ENCODE measurements at regions not wholly inside any gene's neighbourhood (a gene's known extent, or its start where the extent isn't known, plus 50 kb on each side); places are given as distances from the start of the nearest gene placed in this dataset.
"Not testable (repeated sequence)": the region's sequence is repeated elsewhere in the genome, so short reads cannot be mapped to it uniquely, and the experiment has no call there.

DNA sequence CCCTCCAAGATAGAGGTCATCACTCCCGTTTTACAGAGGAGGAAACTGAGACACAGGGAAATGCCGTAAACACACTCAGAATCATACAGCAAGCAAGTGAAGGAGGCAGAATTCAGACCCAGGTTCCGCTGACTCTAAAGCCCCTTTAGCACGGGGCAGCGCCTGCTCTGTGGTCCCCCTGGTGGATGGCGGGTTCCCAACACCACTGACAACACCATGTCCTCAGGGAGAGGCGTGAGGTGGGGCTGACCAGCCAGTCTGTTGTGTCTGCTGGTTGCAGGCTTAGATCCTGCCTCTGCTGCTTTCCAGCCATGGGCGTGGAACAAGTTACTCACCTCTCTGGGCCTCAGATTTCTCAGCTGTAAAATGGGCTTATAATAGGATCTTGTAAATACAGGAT lies 617.3 kb downstream of the MATN1 start:
- peak; percentile 47 to 49 for DNase-seq
- TF ChIP-seq POLR2A (IDR thresholded peaks at IDR 0.05; ENCODE audit: low read length) (no peak), GATA1 (IDR thresholded peaks at IDR 0.05; ENCODE audit: low read depth, low read length) (no peak)

DNA sequence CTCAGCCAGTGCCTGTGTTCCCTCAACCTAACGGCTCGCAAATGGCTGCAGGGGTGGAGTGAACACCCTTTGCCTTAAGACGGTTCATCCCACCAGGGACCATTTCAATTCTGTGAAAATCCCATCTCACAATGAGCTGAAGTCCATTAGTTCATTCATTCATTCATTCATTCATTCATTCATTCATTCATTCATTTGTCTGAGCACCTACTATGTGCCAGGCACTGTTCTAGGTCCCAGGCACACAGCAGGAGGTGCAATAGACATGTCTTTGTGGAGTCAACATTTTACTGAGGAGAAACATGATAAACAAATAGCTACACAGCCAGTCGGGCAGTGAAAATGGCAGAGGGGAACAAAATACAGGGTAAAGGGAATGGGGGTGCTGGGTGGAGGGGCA lies 618.8 kb downstream of the MATN1 start:
- TF ChIP-seq GATA1 (IDR thresholded peaks at IDR 0.05; ENCODE audit: low read depth, low read length) = no peak
- no peak for TF ChIP-seq POLR2A (IDR thresholded peaks at IDR 0.05; ENCODE audit: low read length)
- no peak for DNase-seq

DNA sequence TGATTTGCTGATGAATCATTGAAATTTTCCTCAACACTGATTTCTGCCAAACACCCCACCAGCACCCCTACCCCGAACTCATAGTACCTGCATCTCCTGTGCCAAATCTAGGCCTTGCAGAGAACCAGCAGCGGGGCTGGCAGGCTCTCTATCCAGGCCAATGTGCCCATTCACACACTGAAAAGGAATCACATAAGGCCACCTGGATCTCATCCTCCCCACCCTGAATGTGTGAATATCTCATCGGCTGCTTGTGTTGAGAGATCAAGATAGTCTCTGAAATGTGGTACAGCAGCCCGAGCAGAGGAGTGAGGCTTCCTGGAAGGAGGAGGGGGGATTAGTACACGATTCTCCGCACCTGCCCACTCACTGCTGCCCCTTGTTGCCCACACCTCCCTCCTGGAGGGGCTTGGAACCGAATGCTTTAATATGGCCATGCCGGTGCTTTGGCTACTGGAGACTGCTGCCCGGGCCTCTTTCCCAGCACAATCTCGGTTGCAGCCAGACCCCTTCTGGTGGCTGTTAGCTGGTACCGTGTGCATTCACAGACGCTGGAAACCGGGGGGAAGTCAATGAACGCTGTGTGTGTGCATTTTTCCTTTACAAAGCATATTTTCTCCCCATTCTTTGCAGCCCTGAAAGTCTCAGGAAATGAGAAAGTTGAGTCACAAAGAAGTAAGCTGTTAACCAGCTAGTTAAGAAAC lies 619.5 kb downstream of the MATN1 start:
- no peak for DNase-seq
- TF ChIP-seq GATA1 (IDR thresholded peaks at IDR 0.05; ENCODE audit: low read depth, low read length) = no peak

DNA sequence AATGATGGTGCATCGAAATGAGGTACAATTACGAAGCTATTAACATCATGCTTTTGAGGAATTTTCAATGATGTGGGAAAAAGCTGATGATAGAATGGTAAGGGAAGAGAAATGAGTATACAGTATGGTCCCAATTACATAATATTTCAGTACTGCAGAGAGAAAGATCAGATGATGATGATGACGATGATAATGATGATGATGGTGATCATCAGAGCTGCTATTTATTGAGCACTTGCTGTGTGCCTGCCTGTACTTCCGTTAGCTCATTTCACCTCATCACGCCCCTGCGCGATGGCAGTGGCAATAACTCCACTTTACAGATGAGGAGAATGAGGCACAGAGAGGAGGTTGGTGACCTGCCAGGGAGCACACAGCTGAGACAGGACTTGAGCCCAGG lies 620.8 kb downstream of the MATN1 start:
- DNase-seq = no peak
- no peak for TF ChIP-seq POLR2A (IDR thresholded peaks at IDR 0.05; ENCODE audit: low read length)
- TF ChIP-seq GATA1 (IDR thresholded peaks at IDR 0.05; ENCODE audit: low read depth, low read length) = no peak

DNA sequence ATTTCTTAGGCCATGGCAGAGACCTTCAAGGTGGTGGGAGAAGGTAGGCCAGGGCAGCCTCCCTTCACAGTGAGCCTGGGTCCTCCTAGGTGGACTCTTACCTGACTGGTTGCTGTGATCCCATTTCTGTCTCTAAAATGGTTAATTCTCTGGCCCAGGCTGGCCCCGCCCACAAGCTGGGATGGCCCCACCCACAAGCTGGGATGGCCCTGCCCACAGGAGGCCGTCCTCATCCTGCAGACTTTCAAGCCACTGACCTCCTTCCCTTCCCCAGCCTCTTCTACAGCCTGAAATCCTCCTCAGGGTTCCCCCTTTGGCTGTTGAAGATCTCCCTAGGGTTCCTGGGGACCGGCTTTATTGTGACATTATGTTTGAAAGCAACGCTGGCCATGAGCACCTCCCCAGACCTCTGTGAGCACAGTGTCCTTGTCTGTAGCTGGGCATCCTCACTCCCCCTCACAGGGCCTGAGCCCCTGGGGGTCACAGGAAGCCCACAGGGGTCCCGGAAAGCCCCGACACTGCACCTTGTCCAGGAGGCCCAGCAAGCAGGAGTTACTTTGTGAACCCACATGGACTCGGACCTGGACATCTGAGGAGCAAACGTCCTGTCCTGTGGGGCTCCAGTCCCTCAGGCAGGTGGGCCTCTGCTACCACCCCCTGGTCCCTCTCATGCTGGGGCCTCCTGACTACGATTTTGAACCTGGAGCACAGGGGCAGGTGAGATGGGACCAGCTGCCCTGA lies 621.7 kb downstream of the MATN1 start:
- TF ChIP-seq GATA1 (IDR thresholded peaks at IDR 0.05; ENCODE audit: low read depth, low read length) = no peak
- TF ChIP-seq POLR2A (IDR thresholded peaks at IDR 0.05; ENCODE audit: low read length) = no peak
- DNase-seq = no peak

DNA sequence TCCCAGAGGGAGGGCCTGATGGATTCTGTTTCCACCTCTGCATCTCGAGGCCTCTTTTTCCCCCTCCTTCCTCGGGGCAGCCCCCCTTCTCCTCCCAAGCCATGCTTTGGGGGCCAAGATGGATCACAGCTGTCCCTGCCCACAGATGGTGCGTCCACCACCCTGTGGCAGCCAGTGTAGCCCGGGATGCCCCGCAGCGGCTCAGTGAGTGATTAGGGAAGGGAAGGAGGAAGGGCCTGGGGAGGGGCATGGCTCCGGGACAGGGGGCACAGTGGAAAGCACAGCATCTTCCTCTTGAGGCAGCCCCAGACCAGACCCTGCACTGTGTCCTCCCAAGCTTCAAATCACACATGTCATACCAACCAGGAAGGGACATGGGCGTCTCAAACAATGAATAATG lies 622.4 kb downstream of the MATN1 start:
- TF ChIP-seq POLR2A (IDR thresholded peaks at IDR 0.05; ENCODE audit: low read length) (no peak), GATA1 (IDR thresholded peaks at IDR 0.05; ENCODE audit: low read depth, low read length) (no peak)
- no peak for DNase-seq

DNA sequence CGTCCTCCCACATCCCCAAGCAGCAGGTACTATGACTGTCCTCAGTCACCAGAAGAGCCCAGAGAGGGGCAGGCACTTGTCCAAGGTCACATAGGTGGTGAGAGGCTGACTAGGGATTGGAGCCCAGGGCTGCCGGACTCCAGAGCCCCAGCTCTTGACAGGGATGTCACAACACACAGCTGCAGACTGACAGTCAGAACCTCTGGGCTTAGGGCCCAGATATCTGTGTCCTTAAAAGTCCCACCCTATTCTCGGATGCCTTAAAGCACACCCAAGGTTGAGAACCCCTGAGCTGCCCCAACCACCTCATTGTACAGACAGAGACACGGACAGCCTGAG lies 622.9 kb downstream of the MATN1 start:
- TF ChIP-seq GATA1 (IDR thresholded peaks at IDR 0.05; ENCODE audit: low read depth, low read length) (no peak), POLR2A (IDR thresholded peaks at IDR 0.05; ENCODE audit: low read length) (no peak)
- DNase-seq = no peak

DNA sequence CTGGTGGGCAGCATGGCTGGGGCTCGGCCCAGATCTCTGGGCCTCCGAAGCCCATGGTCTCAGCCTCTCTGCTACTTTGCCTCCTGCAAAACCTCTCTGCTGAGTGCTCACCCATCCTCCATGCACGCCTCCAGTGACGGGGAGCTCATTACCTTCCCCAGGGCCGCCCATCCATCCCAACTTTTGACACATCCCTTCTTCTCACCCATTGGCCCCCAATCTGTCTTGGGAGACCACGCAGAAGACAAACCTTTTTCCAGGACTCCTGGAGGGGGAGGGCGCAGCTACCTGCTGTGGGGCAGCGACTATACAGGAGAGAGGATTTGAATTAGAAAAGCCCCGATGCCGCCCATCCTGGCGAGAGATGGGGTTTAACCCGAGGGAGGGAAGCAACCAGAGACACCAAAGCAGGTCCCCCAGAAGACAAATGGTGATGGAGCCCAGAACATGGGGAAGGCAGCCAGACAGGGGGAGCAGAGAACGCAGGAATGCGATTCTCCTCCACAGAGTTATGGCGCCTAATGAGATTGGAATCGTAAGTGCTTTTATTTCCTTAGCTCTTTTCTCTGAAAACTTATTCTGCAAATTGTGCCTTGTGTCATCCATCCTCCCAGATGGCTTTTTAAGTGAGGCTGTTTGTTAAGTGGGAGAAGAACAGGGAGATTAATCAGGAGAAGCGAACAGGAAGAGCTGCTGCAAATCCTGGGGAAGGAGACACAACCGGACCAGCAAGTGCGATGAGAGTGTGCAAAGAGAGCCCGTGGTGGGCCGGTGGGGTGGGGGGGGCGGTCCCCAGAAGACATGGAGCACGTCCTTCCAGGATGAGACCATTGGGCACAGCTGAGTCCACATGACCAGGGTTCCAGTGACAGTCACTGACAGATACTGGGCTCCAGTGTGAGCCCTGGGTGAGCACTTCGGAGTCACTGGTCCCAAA lies 623.5 kb downstream of the MATN1 start:
- DNase-seq = no peak
- TF ChIP-seq GATA1 (IDR thresholded peaks at IDR 0.05; ENCODE audit: low read depth, low read length) (no peak), POLR2A (IDR thresholded peaks at IDR 0.05; ENCODE audit: low read length) (no peak)

DNA sequence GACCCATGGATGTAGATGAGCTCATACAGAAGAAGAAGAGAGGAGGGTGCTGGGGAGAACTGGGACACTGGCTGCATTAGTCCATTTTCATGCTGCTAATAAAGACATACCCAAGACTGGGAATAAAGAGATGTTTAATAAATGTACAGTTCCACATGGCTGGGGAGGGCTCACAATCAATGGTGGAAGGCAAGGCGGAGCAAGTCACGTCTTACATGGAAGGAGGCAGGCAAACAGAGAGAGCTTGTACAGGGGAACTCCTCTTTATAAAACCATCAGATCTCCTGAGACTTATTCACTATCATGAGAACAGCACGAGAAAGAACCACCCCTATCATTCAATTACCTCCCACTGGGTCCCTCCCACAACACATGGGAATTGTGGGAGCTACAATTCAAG lies 625.5 kb downstream of the MATN1 start:
- DNase-seq = not testable (repeated sequence)

DNA sequence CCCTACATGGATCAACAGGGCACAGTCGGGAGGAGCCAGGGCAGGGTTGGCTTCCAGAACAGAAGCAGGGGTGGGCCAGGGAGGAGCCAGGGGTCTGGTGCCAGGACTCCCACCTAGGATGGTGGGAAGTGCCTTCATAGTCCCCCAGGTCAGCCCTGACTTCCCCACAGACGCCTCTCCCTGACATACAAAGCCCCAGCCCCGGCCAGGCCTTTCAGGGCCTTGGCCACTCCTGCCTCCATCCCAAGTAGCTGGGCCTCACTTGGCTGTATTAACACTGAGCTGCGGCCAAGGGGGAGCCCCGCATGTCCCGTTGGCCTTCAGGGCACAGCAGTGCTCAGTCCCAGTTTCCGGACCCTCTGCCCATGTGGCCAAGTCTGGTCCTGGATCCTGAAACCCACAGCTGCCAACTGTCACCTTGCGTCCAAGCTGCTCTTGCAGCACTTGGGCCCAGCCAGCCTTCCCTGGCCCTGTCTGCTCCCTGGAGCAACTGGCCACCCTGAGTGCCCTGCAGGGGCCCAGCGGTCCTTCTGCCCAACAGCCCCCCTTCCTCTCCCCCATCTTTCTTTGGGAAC lies 627.8 kb downstream of the MATN1 start:
- no peak for DNase-seq
- no peak for TF ChIP-seq GATA1 (IDR thresholded peaks at IDR 0.05; ENCODE audit: low read depth, low read length)
- TF ChIP-seq POLR2A (IDR thresholded peaks at IDR 0.05; ENCODE audit: low read length) = no peak

DNA sequence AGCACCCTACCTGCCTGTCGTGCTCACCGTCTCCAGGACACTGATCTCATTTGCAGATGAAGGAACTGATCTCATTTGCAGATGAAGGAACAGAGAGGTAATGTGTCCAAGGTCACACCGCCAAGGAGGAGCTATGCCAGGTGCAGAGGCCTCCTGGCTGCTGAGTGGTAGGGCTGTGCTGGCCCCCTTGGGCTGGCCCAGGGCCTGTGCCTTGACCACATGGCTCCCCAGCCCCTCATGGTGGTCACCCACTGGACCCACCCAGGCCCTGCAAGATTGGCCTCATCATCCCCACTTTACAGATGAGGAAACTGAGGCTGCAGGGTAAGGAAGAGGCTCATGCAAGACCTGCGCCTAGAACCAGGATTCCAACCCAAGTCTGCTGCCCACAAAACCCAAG lies 628.3 kb downstream of the MATN1 start:
- TF ChIP-seq GATA1 (IDR thresholded peaks at IDR 0.05; ENCODE audit: low read depth, low read length) (no peak), POLR2A (IDR thresholded peaks at IDR 0.05; ENCODE audit: low read length) (no peak)
- no peak for DNase-seq

DNA sequence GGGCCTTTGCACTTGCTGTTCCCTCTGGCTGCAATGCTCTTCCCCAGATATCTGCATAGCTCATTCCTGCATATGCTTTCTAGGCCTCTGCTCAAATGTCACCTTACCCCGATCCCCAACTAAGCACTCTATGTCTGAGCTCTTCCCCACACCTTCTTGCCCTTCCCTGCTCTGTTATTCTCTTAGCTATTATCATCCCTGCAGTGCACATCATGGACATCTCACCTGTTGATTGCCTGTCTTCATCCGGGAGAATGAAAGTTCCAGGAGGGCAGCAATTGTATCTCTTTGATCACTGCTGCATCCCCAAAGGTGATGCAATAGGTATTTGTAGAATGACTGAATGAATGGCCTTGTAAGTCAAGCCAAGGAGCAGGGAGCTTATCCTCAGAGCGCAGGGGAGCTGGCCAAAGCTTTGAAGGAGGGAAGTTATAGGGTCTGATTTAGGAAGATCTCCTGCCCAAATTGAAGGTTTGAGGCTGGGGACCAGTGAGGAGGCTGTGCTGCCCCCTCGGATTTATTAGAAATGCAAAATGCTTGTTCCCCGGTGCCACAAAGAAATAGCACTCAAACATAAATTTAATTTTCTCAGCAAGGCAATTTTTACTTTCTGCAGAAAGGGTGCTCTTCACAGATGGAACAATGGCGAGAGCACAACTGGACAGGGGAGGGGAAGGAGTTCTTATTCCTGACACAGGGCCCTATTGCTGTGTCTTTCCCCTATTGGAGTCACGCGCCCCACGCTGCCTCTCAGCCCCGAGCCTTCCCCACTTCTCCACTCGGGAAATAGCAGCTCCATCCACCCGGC lies 631.1 kb downstream of the MATN1 start:
- TF ChIP-seq GATA1 (IDR thresholded peaks at IDR 0.05; ENCODE audit: low read depth, low read length) (no peak), POLR2A (IDR thresholded peaks at IDR 0.05; ENCODE audit: low read length) (no peak)

DNA sequence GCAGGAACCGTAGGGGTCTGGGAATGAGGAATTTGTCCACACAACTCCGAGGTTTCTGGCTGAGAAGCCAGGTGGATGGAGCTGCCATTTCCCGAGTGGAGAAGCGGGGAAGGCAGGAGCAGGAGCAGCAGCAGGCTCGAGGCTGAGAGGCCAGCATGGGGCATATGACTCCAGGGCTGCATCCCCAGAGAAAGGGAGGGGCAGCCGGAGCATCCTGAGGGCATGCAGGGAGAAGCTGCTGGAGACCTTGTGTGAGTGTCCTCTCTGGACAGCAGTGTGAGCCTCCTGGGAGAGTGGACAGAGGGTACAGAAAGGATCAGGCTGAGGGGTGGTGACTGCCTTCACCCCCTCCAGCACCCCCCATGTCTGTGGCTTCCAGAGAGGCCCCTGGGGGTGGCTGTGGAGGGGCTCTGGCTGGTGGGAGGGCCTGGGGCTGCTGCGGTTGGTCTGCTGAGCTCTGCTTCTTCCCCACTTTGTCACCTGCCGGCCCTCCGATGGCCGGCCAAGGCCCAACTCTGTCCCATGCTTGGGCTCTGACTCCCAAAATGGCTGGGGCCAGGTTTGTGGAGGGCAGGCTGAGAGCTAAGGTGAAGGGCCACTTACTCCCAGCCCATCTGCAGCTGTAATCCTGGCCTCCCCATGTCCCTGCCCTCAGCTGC lies 633.1 kb downstream of the MATN1 start:
- no peak for TF ChIP-seq GATA1 (IDR thresholded peaks at IDR 0.05; ENCODE audit: low read depth, low read length)
- no peak for DNase-seq

More for the DNA sequence above, 631.1 kb downstream of the MATN1 start:
- no peak for DNase-seq

Data from erythroblast (primary cell).